Hepatocyte (in vitro differentiated cells): ENCODE measurements at regions not wholly inside any gene's neighbourhood (a gene's known extent, or its start where the extent isn't known, plus 50 kb on each side); places are given as distances from the start of the nearest gene placed in this dataset.

ENCODE experiments used
- DNase-seq: peaks from one replicate; pipeline ENCODE4 v3.0.0-alpha.2; 2016; ENCODE audit warnings: low spot score
- H2AFZ ChIP-seq: fragments of 200-600 bp; sonication (generic); 2 replicates; pipeline ENCODE4 v1.6.0; 2016; ENCODE audit warnings: antibody characterized with exemption, mild to moderate bottlenecking
- H3K27ac ChIP-seq: fragments of 200-600 bp; sonication (generic); 2 replicates; pipeline ENCODE4 v1.5.1; 2016; ENCODE audit warnings: mild to moderate bottlenecking
- H3K27me3 ChIP-seq: fragments of 200-600 bp; sonication (generic); 2 replicates; pipeline ENCODE4 v1.6.1; 2016
- H3K36me3 ChIP-seq: fragments of 200-600 bp; sonication (generic); replicated peaks from 2 replicates; pipeline ENCODE4 v1.5.1; 2016; ENCODE audit warnings: low read depth; ENCODE audit not compliant: insufficient read depth
- H3K4me1 ChIP-seq: fragments of 200-600 bp; sonication (generic); 2 replicates; pipeline ENCODE4 v1.5.1; 2016; ENCODE audit warnings: mild to moderate bottlenecking, moderate library complexity; ENCODE audit not compliant: insufficient read depth
- H3K4me2 ChIP-seq: fragments of 200-600 bp; sonication (generic); 2 replicates; pipeline ENCODE4 v1.6.0; 2016
- H3K4me3 ChIP-seq: fragments of 200-600 bp; sonication (generic); 2 replicates; pipeline ENCODE4 v1.5.1; 2016; ENCODE audit warnings: mild to moderate bottlenecking
- H3K79me2 ChIP-seq: fragments of 200-600 bp; sonication (generic); 2 replicates; pipeline ENCODE4 v1.6.0; 2017; ENCODE audit warnings: mild to moderate bottlenecking
- H3K9me2 ChIP-seq: fragments of 200-600 bp; sonication (generic); replicated peaks from 2 replicates; pipeline ENCODE4 v1.6.0; 2017; ENCODE audit warnings: mild to moderate bottlenecking; ENCODE audit not compliant: insufficient read depth
- H3K9me3 ChIP-seq: fragments of 200-600 bp; sonication (generic); 2 replicates; pipeline ENCODE4 v1.5.1; 2016; ENCODE audit warnings: low read depth, mild to moderate bottlenecking
- H4K20me1 ChIP-seq: fragments of 200-600 bp; sonication (generic); 2 replicates; pipeline ENCODE4 v1.6.0; 2016; ENCODE audit warnings: mild to moderate bottlenecking; ENCODE audit not compliant: insufficient read depth, poor library complexity, severe bottlenecking
- EZH2 ChIP-seq: fragments of 200-600 bp; sonication (generic); IDR thresholded peaks from 2 replicates; pipeline ENCODE4 v1.6.1; 2016; ENCODE audit warnings: antibody characterized with exemption, mild to moderate bottlenecking, borderline replicate concordance
- EZH2phosphoT487 ChIP-seq: fragments of 200-600 bp; sonication (generic); IDR thresholded peaks from one replicate; pipeline ENCODE4 v1.6.1; 2018; ENCODE audit warnings: antibody characterized with exemption, mild to moderate bottlenecking, low read depth, moderate library complexity; ENCODE audit not compliant: unreplicated experiment, severe bottlenecking
- WGBS: methylation state at CpG from one replicate; pipeline ENCODE4 v1.1.6; 2016; ENCODE audit warnings: low lambda C conversion rate; ENCODE audit errors: missing lambda C conversion rate; 5-methylcytosine and 5-hydroxymethylcytosine counted together
- TF ChIP-seq, protein P1 (sequence below): fragments of 200-600 bp; sonication (generic); IDR thresholded peaks from 2 replicates; pipeline ENCODE4 v1.5.1; 2016; ENCODE audit warnings: antibody characterized with exemption, mild to moderate bottlenecking; ENCODE audit not compliant: poor library complexity

DNA sequence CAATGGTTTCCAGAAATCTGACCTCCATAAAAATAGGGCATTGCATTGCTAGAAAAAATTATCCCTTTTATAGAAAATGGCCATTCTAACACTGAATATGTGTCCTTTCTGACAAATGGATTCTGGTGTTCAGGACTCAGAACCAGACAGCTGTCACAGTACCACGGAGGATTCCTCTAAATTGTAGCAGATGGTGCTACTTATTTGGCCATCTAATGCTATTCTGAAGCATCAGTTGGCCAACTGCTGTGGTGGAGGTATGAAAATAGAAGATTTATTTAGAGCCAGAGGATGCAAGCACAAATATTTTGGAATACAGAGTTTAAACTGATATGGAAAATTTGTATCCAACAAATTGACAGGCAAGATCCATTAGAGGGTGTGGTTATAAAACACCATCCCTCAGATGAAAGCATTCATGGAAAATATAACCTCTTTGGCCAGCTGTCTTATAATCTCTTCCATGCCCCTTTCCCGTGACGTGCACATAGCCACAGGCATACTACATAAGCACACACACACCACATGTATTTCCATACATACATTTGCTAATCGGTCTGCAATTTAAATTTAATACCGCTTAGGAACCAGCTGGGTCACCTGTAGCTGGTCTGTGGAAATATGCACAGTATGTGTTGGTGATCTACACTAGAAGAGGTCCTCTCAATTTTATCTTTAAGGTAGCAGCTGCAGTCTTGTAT lies 302.7 kb upstream of the KCNMB2 start:
- Histone ChIP-seq H3K4me2 (no peak overlapping the region), H3K79me2 (no peaks in the 10 kb centered on the region), H3K27ac (no peak overlapping the region), H3K9me3 (peaks cover 3% of the 10 kb centered on the region), H3K4me3 (no peak overlapping the region), H3K4me1 (no peaks in the 10 kb centered on the region), H3K27me3 (no peaks in the 10 kb centered on the region), H2AFZ (no peak overlapping the region), H4K20me1 (no peaks in the 10 kb centered on the region), H3K9me2 (no peaks in the 10 kb centered on the region), H3K36me3 (no peaks in the 10 kb centered on the region)
- no peak for DNase-seq
- WGBS: 82% methylated on average over 5 of the region's 5 CpGs
- TF ChIP-seq EZH2phosphoT487 (no peak), EZH2 (no peak)
- TF ChIP-seq, protein P1, sequence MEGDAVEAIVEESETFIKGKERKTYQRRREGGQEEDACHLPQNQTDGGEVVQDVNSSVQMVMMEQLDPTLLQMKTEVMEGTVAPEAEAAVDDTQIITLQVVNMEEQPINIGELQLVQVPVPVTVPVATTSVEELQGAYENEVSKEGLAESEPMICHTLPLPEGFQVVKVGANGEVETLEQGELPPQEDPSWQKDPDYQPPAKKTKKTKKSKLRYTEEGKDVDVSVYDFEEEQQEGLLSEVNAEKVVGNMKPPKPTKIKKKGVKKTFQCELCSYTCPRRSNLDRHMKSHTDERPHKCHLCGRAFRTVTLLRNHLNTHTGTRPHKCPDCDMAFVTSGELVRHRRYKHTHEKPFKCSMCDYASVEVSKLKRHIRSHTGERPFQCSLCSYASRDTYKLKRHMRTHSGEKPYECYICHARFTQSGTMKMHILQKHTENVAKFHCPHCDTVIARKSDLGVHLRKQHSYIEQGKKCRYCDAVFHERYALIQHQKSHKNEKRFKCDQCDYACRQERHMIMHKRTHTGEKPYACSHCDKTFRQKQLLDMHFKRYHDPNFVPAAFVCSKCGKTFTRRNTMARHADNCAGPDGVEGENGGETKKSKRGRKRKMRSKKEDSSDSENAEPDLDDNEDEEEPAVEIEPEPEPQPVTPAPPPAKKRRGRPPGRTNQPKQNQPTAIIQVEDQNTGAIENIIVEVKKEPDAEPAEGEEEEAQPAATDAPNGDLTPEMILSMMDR: no peak

GRCh38 chr3:178236555-178237277 lies 299.5 kb upstream of the KCNMB2 start:
- H2AFZ ChIP-seq: no peak overlapping the region
- no peaks in the 10 kb centered on the region for H3K79me2 ChIP-seq
- no peaks in the 10 kb centered on the region for H4K20me1 ChIP-seq
- no peak for DNase-seq
- H3K4me3 ChIP-seq: no peak overlapping the region
- no peak overlapping the region for H3K4me2 ChIP-seq
- TF ChIP-seq, protein P1: no peak
- TF ChIP-seq EZH2 (no peak), EZH2phosphoT487 (no peak)
- no peaks in the 10 kb centered on the region for H3K9me2 ChIP-seq
- H3K4me1 ChIP-seq: no peaks in the 10 kb centered on the region
- H3K9me3 ChIP-seq: no peaks in the 10 kb centered on the region
- no peaks in the 10 kb centered on the region for H3K36me3 ChIP-seq
- WGBS: 79% methylated on average over 5 of the region's 5 CpGs
- H3K27me3 ChIP-seq: no peaks in the 10 kb centered on the region
- H3K27ac ChIP-seq: no peak overlapping the region

DNA sequence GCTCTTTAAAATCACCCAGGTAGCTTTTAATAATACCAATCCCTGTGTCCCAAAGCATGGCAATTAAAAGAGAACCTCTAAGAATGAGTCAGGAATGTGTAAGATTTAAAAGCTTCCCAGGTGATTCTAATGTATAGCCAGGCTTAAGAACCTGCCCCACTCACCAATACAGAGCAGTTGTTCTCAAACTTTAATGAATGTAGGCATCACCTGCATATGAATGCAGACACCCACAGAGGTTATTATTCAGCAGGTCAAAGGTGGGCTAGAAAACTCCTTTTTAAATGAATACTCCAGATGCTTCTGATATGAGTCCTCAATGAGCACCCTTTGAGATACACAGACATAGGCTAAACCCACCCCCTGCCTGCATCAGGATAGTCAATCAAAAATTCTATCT lies 298.1 kb upstream of the KCNMB2 start:
- H3K36me3 ChIP-seq: no peaks in the 10 kb centered on the region
- H3K79me2 ChIP-seq: no peaks in the 10 kb centered on the region
- H3K9me2 ChIP-seq: no peaks in the 10 kb centered on the region
- DNase-seq: no peak
- H3K4me3 ChIP-seq: no peak overlapping the region
- no peaks in the 10 kb centered on the region for H3K4me1 ChIP-seq
- H3K27me3 ChIP-seq: no peaks in the 10 kb centered on the region
- no peaks in the 10 kb centered on the region for H4K20me1 ChIP-seq
- TF ChIP-seq EZH2phosphoT487: no peak
- TF ChIP-seq, protein P1: no peak
- no peak for TF ChIP-seq EZH2
- no peak overlapping the region for H3K27ac ChIP-seq
- no peak overlapping the region for H2AFZ ChIP-seq
- H3K9me3 ChIP-seq: no peaks in the 10 kb centered on the region
- no peak overlapping the region for H3K4me2 ChIP-seq
